ENCODE measurements at regions not wholly inside any gene's neighbourhood (a gene's known extent, or its start where the extent isn't known, plus 50 kb on each side); places are given as distances from the start of the nearest gene placed in this dataset.

DNA sequence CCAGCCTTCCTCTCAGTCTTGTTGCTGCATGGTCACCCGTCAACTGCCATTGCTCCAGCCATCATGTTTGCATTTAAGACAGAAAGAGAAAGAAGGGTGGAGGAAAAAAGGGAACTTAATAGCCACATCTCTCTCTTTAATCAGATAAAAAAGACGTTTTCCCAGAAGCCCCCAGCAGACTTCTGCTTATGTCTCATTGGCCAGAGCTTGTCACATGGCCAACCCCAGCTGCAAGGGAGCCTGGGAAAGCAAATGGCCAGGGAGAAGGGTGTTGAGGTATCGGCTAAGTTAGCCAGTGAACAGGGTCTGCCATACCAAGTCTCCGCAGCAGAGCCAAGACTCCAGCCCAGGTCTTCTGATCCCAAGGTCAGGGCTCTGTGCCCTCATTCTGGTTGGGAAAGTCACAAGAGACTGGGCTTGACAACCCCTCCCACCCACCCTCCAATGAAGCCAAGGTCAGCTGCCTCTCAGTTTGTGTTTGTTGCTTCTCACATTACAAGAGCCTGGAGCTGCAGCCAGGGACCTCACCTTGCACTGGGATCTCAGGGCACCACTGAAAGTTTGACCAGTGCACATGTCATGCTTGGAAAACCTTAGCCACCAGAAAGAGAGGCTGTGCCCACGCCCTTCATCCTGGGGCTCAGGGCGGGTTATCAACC, 80.3 kb upstream of the LYZL2 start:
- Histone ChIP-seq H3K79me2 (replicated peaks; ENCODE audit: insufficient read depth, low read length) (no peaks in the 10 kb centered on the region), H3K27ac (ENCODE audit: low read length) (no peak overlapping the region), H3K9ac (ENCODE audit: low read length) (no peak overlapping the region), H3F3A (ENCODE audit: insufficient read depth, low read length, poor library complexity, severe bottlenecking) (no peaks in the 10 kb centered on the region), H4K20me1 (ENCODE audit: insufficient read depth) (no peaks in the 10 kb centered on the region), H2AFZ (ENCODE audit: low read depth, low read length) (no peak overlapping the region), H3K9me3 (ENCODE audit: low read length) (no peaks in the 10 kb centered on the region), H3K4me2 (ENCODE audit: low read length) (no peak overlapping the region), H3K27me3 (ENCODE audit: insufficient read depth, low read depth, low read length) (no peaks in the 10 kb centered on the region), H3K4me3 (ENCODE audit: low read length) (no peak overlapping the region), H3K9me2 (ENCODE audit: insufficient read depth, low read length) (no peaks in the 10 kb centered on the region), H3K36me3 (ENCODE audit: insufficient read depth, low read length) (no peaks in the 10 kb centered on the region)
- no peak for TF ChIP-seq POLR2AphosphoS5 (IDR thresholded peaks at IDR 0.05)
- TF ChIP-seq, protein P1, sequence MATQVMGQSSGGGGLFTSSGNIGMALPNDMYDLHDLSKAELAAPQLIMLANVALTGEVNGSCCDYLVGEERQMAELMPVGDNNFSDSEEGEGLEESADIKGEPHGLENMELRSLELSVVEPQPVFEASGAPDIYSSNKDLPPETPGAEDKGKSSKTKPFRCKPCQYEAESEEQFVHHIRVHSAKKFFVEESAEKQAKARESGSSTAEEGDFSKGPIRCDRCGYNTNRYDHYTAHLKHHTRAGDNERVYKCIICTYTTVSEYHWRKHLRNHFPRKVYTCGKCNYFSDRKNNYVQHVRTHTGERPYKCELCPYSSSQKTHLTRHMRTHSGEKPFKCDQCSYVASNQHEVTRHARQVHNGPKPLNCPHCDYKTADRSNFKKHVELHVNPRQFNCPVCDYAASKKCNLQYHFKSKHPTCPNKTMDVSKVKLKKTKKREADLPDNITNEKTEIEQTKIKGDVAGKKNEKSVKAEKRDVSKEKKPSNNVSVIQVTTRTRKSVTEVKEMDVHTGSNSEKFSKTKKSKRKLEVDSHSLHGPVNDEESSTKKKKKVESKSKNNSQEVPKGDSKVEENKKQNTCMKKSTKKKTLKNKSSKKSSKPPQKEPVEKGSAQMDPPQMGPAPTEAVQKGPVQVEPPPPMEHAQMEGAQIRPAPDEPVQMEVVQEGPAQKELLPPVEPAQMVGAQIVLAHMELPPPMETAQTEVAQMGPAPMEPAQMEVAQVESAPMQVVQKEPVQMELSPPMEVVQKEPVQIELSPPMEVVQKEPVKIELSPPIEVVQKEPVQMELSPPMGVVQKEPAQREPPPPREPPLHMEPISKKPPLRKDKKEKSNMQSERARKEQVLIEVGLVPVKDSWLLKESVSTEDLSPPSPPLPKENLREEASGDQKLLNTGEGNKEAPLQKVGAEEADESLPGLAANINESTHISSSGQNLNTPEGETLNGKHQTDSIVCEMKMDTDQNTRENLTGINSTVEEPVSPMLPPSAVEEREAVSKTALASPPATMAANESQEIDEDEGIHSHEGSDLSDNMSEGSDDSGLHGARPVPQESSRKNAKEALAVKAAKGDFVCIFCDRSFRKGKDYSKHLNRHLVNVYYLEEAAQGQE (IDR thresholded peaks at IDR 0.05; ENCODE audit: borderline replicate concordance), result no peak
- no peak for TF ChIP-seq SMC3 (conservative IDR thresholded peaks at IDR 0.05; ENCODE audit: poor library complexity)
- no peak for TF ChIP-seq EZH2 (IDR thresholded peaks at IDR 0.05; ENCODE audit: borderline replicate concordance, insufficient read depth, low read length, poor library complexity, severe bottlenecking)
- no peak for TF ChIP-seq TAF1 (IDR thresholded peaks at IDR 0.05; ENCODE audit: low read depth)
- no peak for TF ChIP-seq EP300 (conservative IDR thresholded peaks at IDR 0.05; ENCODE audit: poor library complexity, severe bottlenecking)
- TF ChIP-seq, protein P2, sequence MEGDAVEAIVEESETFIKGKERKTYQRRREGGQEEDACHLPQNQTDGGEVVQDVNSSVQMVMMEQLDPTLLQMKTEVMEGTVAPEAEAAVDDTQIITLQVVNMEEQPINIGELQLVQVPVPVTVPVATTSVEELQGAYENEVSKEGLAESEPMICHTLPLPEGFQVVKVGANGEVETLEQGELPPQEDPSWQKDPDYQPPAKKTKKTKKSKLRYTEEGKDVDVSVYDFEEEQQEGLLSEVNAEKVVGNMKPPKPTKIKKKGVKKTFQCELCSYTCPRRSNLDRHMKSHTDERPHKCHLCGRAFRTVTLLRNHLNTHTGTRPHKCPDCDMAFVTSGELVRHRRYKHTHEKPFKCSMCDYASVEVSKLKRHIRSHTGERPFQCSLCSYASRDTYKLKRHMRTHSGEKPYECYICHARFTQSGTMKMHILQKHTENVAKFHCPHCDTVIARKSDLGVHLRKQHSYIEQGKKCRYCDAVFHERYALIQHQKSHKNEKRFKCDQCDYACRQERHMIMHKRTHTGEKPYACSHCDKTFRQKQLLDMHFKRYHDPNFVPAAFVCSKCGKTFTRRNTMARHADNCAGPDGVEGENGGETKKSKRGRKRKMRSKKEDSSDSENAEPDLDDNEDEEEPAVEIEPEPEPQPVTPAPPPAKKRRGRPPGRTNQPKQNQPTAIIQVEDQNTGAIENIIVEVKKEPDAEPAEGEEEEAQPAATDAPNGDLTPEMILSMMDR (IDR thresholded peaks at IDR 0.05; ENCODE audit: poor library complexity, severe bottlenecking), result no peak
- no peak for TF ChIP-seq RAD21 (conservative IDR thresholded peaks at IDR 0.05)
- TF ChIP-seq MXI1 (conservative IDR thresholded peaks at IDR 0.05; ENCODE audit: poor library complexity, severe bottlenecking), result no peak

DNA sequence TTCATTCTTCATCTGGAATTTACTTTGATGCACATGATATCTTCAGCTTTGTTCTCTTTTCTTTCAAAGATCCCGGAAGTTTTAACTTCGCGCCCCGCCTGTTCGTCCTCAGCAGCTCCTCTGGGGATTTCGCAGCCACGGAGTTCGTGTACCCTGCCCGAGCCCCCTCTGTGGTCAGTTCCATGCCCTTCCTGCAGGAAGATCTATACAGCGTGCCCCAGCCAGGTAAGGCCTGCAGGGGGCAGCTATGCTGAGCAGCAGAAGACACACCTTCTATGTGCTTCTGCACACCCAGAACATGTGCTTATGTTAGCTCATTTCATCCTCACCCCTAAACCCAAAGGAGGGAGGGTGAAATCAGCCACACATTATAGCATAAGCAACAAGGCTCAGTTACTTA, 79.7 kb upstream of the LYZL2 start:
- TF ChIP-seq, protein P2 (IDR thresholded peaks at IDR 0.05; ENCODE audit: poor library complexity, severe bottlenecking), result no peak
- TF ChIP-seq TAF1 (IDR thresholded peaks at IDR 0.05; ENCODE audit: low read depth) (no peak), RAD21 (conservative IDR thresholded peaks at IDR 0.05) (no peak), MXI1 (conservative IDR thresholded peaks at IDR 0.05; ENCODE audit: poor library complexity, severe bottlenecking) (no peak), POLR2AphosphoS5 (IDR thresholded peaks at IDR 0.05) (no peak), EZH2 (IDR thresholded peaks at IDR 0.05; ENCODE audit: borderline replicate concordance, insufficient read depth, low read length, poor library complexity, severe bottlenecking) (no peak), SMC3 (conservative IDR thresholded peaks at IDR 0.05; ENCODE audit: poor library complexity) (no peak), EP300 (conservative IDR thresholded peaks at IDR 0.05; ENCODE audit: poor library complexity, severe bottlenecking) (no peak)
- TF ChIP-seq, protein P1 (IDR thresholded peaks at IDR 0.05; ENCODE audit: borderline replicate concordance), result no peak
- Histone ChIP-seq H3K27ac (ENCODE audit: low read length) (no peak overlapping the region), H3K4me2 (ENCODE audit: low read length) (no peak overlapping the region), H3K9me3 (ENCODE audit: low read length) (no peaks in the 10 kb centered on the region), H3K79me2 (replicated peaks; ENCODE audit: insufficient read depth, low read length) (no peaks in the 10 kb centered on the region), H3K9ac (ENCODE audit: low read length) (no peak overlapping the region), H3K36me3 (ENCODE audit: insufficient read depth, low read length) (no peaks in the 10 kb centered on the region), H2AFZ (ENCODE audit: low read depth, low read length) (no peak overlapping the region), H3K27me3 (ENCODE audit: insufficient read depth, low read depth, low read length) (no peaks in the 10 kb centered on the region), H3K9me2 (ENCODE audit: insufficient read depth, low read length) (no peaks in the 10 kb centered on the region), H3F3A (ENCODE audit: insufficient read depth, low read length, poor library complexity, severe bottlenecking) (no peaks in the 10 kb centered on the region), H4K20me1 (ENCODE audit: insufficient read depth) (no peaks in the 10 kb centered on the region), H3K4me3 (ENCODE audit: low read length) (no peak overlapping the region)
